ENCODE measurements at regions not wholly inside any gene's neighbourhood (a gene's known extent, or its start where the extent isn't known, plus 50 kb on each side); places are given as distances from the start of the nearest gene placed in this dataset.

GRCh38 chr11:81892770-81893635 lies 840.7 kb downstream of the FAM181B start:
- H3K36me3 ChIP-seq (replicated peaks) = no peaks in the 10 kb centered on the region
- no peak for TF ChIP-seq CTCF (IDR thresholded peaks at IDR 0.05; ENCODE audit: low read depth, low read length, missing control alignments)
- H3K4me3 ChIP-seq (ENCODE audit: low read depth, low read length) = no peak overlapping the region
- DNase-seq = no peak
- no peak overlapping the region for H3K27ac ChIP-seq
- no peaks in the 10 kb centered on the region for H3K27me3 ChIP-seq (replicated peaks)
- in situ Hi-C loops (cut with HindIII; ENCODE audit: low pct_ligation_motif_present, low sequenced_read_pairs) = no loop called here

- Histone ChIP-seq H3K4me3 (ENCODE audit: low read depth, low read length) (no peak overlapping the region), H3K27me3 (replicated peaks) (no peaks in the 10 kb centered on the region), H3K36me3 (replicated peaks) (no peaks in the 10 kb centered on the region), H3K27ac (no peak overlapping the region)
- TF ChIP-seq CTCF (IDR thresholded peaks at IDR 0.05; ENCODE audit: low read depth, low read length, missing control alignments) = no peak
- DNase-seq = no peak
- in situ Hi-C loops (cut with HindIII; ENCODE audit: low pct_ligation_motif_present, low sequenced_read_pairs) = no loop called here
Measured at GRCh38 chr11:81888391-81888790, 845.3 kb downstream of the FAM181B start.

GRCh38 chr11:81887671-81888070 lies 846.0 kb downstream of the FAM181B start:
- Histone ChIP-seq H3K4me3 (ENCODE audit: low read depth, low read length) (no peak overlapping the region), H3K36me3 (replicated peaks) (no peaks in the 10 kb centered on the region), H3K27ac (no peak overlapping the region), H3K27me3 (replicated peaks) (no peaks in the 10 kb centered on the region)
- TF ChIP-seq CTCF (IDR thresholded peaks at IDR 0.05; ENCODE audit: low read depth, low read length, missing control alignments) = no peak
- in situ Hi-C loops (cut with HindIII; ENCODE audit: low pct_ligation_motif_present, low sequenced_read_pairs) = no loop called here
- no peak for DNase-seq

GRCh38 chr11:81886406-81887075 lies 847.1 kb downstream of the FAM181B start:
- no peak overlapping the region for H3K27ac ChIP-seq
- no peak for DNase-seq
- no peak overlapping the region for H3K4me3 ChIP-seq (ENCODE audit: low read depth, low read length)
- TF ChIP-seq CTCF (IDR thresholded peaks at IDR 0.05; ENCODE audit: low read depth, low read length, missing control alignments) = no peak
- no peaks in the 10 kb centered on the region for H3K36me3 ChIP-seq (replicated peaks)
- no peaks in the 10 kb centered on the region for H3K27me3 ChIP-seq (replicated peaks)
- in situ Hi-C loops (cut with HindIII; ENCODE audit: low pct_ligation_motif_present, low sequenced_read_pairs) = no loop called here

GRCh38 chr11:81874635-81875034 lies 859.0 kb downstream of the FAM181B start:
- in situ Hi-C loops (cut with HindIII; ENCODE audit: low pct_ligation_motif_present, low sequenced_read_pairs) = no loop called here
- no peak overlapping the region for H3K27ac ChIP-seq

More at GRCh38 chr11:81874635-81875034, 859.0 kb downstream of the FAM181B start:
- Histone ChIP-seq H3K4me3 (ENCODE audit: low read depth, low read length) (no peak overlapping the region), H3K36me3 (replicated peaks) (no peaks in the 10 kb centered on the region), H3K27me3 (replicated peaks) (no peaks in the 10 kb centered on the region)
- TF ChIP-seq CTCF (IDR thresholded peaks at IDR 0.05; ENCODE audit: low read depth, low read length, missing control alignments) = no peak
- no peak for DNase-seq

All from brain microvascular endothelial cell (primary cell).